BJ (cell line): ENCODE measurements at regions not wholly inside any gene's neighbourhood (a gene's known extent, or its start where the extent isn't known, plus 50 kb on each side); places are given as distances from the start of the nearest gene placed in this dataset.

Experiments used
- CTCF ChIA-PET: fragments of 350-600 bp; formaldehyde crosslinking; extraction: SDS; loops from one replicate; lab custom pipeline; 2021; ENCODE audit warnings: antibody characterized with exemption, inconsistent platforms; lab: Yijun Ruan, JAX
- POLR2A ChIA-PET: fragments of 300-600 bp; sonication (Branson Sonifier 250); formaldehyde crosslinking; extraction: SDS; loops from one replicate; lab custom pipeline; 2021; ENCODE audit warnings: antibody characterized with exemption; lab: Charles Lee
- DNase-seq: peaks from one replicate; pipeline ENCODE4 v3.0.0-alpha.2; 2011; ENCODE audit warnings: low read depth
- H3K27me3 ChIP-seq: 2 replicates; pipeline ENCODE4 v1.6.0; 2011; ENCODE audit warnings: low read length; ENCODE audit not compliant: control insufficient read depth, insufficient read depth
- H3K36me3 ChIP-seq: 2 replicates; pipeline ENCODE4 v1.5.1; 2011; ENCODE audit warnings: low read length; ENCODE audit not compliant: control insufficient read depth, insufficient read depth
- H3K4me3 ChIP-seq: 2 replicates; pipeline ENCODE4 v1.5.1; 2011; ENCODE audit warnings: low read depth, mild to moderate bottlenecking, control low read depth, low read length
- TF ChIP-seq, protein P1 (sequence below): IDR thresholded peaks from 2 replicates; pipeline ENCODE4 v1.5.1; 2011; ENCODE audit warnings: low read depth, mild to moderate bottlenecking, control low read depth, inconsistent platforms, low read length, moderate library complexity; ENCODE audit not compliant: insufficient read depth

DNA sequence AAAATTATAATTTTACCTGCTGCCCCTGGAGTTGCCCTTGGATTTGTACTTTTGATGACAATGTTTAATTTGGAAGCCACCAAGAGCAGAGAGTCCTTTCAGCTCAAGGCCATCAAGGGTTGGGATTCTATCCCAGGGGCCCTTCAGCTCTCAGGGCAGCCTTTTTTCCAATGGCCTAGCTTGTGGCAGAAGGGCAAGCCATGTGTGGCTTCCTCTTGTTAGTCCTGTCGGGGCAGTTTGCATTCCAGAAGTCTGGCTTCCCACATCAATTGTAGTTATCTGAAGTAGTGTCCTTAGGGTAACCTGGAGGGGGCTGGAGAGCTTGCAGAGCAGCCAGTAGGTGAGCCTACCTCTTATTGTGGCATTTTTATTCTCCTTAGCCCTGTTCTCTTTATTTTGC, 569.4 kb downstream of the TRAM1L1 start:
- ChIA-PET CTCF (no interaction called here), POLR2A (no interaction called here)
- no peak for DNase-seq
- Histone ChIP-seq H3K4me3 (no peak overlapping the region), H3K27me3 (no peaks in the 10 kb centered on the region), H3K36me3 (no peaks in the 10 kb centered on the region)
- TF ChIP-seq, protein P1, sequence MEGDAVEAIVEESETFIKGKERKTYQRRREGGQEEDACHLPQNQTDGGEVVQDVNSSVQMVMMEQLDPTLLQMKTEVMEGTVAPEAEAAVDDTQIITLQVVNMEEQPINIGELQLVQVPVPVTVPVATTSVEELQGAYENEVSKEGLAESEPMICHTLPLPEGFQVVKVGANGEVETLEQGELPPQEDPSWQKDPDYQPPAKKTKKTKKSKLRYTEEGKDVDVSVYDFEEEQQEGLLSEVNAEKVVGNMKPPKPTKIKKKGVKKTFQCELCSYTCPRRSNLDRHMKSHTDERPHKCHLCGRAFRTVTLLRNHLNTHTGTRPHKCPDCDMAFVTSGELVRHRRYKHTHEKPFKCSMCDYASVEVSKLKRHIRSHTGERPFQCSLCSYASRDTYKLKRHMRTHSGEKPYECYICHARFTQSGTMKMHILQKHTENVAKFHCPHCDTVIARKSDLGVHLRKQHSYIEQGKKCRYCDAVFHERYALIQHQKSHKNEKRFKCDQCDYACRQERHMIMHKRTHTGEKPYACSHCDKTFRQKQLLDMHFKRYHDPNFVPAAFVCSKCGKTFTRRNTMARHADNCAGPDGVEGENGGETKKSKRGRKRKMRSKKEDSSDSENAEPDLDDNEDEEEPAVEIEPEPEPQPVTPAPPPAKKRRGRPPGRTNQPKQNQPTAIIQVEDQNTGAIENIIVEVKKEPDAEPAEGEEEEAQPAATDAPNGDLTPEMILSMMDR = no peak

DNA sequence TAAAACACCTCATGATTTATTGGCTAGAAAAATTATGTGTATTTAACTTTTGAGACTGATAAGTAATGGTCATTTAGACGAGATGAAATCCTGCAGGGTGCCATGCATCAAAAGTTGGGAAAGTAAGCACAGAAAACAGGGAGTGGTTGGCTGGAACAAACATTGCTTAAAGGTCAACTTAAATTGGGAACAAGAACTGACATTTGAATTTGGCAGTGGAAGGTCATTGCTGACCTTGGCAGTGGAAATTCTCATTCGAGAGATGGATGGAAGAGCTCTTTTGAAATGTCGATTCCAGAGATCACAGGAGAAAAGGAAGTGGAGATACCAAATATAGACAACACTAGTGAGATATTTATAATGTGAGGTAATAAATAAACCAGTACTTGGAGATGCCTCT, 572.8 kb downstream of the TRAM1L1 start:
- H3K27me3 ChIP-seq = no peaks in the 10 kb centered on the region
- no peaks in the 10 kb centered on the region for H3K36me3 ChIP-seq
- ChIA-PET CTCF (no interaction called here), POLR2A (no interaction called here)
- no peak overlapping the region for H3K4me3 ChIP-seq
- no peak for DNase-seq
- TF ChIP-seq, protein P1 = no peak

DNA sequence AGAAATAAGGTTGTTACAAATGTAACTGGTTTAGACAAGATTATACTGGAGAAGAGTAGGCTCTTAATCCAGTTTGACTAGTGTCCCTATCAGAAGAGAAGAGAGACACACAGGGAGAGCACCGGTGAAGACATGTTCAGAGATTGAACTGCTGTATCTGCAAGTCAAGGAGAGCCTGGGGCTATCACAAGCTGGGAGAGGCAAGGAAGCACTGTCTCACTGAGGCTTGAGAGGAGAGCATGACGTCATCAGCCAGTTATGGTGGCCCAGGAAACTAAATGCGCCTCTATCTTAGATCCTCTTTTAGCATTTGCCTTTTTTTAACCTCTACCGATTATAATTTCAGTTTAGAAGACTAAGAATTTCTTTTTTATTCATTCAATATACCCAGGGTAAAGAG, 583.4 kb downstream of the TRAM1L1 start:
- TF ChIP-seq, protein P1 = no peak
- POLR2A ChIA-PET = no interaction called here
- CTCF ChIA-PET = no interaction called here
- Histone ChIP-seq H3K4me3 (no peak overlapping the region), H3K27me3 (no peaks in the 10 kb centered on the region), H3K36me3 (no peaks in the 10 kb centered on the region)
- no peak for DNase-seq

DNA sequence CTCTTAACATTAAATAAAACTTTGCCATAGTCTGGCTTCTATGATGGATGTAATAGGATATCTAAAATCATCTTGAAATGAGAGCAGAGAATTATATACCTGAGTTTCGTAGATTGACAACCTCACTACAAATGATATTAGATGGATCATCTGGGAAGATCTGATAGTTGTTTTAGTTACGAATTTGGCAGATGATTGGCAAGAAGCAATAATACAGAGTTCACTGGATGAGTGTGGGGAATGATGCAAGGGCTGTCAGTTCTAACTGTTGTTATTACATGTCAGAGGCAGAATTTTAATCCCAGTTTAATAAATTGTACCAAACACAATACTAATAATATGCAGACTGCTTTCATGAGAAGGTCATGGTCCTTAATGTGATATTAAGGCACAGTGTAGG, 585.2 kb downstream of the TRAM1L1 start:
- ChIA-PET CTCF (no interaction called here), POLR2A (no interaction called here)
- TF ChIP-seq, protein P1 = no peak
- DNase-seq = no peak
- no peak overlapping the region for H3K4me3 ChIP-seq
- no peaks in the 10 kb centered on the region for H3K36me3 ChIP-seq
- no peaks in the 10 kb centered on the region for H3K27me3 ChIP-seq

DNA sequence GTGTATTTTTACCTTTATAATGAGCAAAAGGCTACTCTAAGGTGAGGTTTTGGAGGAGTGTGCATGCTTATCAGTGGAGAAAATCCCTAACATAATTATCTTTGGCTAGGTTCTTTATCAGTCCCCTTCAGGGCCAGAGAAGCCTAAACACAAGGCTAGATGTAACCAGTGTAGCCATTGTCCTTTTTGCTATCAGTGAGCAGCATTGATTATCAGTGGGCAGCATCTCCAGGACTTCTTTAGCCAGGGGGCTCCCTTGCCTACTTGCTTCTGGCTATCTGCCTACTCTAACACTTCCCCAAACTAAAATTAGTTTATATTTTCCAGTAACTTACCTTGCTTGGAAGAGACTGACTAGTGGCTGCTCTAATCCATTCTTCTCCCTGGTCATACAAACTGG, 595.6 kb downstream of the TRAM1L1 start:
- ChIA-PET POLR2A (no interaction called here), CTCF (no interaction called here)
- Histone ChIP-seq H3K27me3 (no peaks in the 10 kb centered on the region), H3K36me3 (no peaks in the 10 kb centered on the region), H3K4me3 (no peak overlapping the region)
- no peak for DNase-seq
- TF ChIP-seq, protein P1 = no peak
